ENCODE measurements at regions not wholly inside any gene's neighbourhood (a gene's known extent, or its start where the extent isn't known, plus 50 kb on each side); places are given as distances from the start of the nearest gene placed in this dataset.

DNA sequence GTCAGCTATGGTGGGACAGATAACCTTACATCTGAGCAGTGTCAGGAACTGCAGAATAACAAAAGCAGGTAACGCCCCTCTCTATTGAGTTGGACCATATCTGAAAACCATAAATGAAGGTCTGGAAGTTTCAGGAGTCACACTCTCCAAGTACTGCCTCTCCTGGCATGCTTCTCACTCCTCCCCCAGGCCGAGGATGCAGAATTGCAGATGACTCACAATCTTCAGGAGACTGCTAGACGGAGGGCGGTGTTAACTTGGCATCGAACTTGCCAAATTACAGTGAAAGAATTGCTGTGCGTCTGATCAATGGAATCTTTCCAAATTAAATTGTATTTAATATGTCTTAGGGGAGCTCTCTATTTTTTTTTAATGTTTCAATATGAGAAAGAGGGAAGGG is 67.1 kb upstream of the TRIM2 start:
- H3K9ac ChIP-seq (ENCODE audit: insufficient read depth in 1 of 2, low read length in 2 of 2) = no peak overlapping the region
- peaks cover 0 to 3% (median 0%) of the 10 kb centered on the region in 5 donors for H3K4me1 ChIP-seq (ENCODE audit: control insufficient read depth in 5 of 5, insufficient read depth in 5 of 5, low read length in 5 of 5)
- H3K4me3 ChIP-seq = no peak overlapping the region
- TF ChIP-seq, protein P1, sequence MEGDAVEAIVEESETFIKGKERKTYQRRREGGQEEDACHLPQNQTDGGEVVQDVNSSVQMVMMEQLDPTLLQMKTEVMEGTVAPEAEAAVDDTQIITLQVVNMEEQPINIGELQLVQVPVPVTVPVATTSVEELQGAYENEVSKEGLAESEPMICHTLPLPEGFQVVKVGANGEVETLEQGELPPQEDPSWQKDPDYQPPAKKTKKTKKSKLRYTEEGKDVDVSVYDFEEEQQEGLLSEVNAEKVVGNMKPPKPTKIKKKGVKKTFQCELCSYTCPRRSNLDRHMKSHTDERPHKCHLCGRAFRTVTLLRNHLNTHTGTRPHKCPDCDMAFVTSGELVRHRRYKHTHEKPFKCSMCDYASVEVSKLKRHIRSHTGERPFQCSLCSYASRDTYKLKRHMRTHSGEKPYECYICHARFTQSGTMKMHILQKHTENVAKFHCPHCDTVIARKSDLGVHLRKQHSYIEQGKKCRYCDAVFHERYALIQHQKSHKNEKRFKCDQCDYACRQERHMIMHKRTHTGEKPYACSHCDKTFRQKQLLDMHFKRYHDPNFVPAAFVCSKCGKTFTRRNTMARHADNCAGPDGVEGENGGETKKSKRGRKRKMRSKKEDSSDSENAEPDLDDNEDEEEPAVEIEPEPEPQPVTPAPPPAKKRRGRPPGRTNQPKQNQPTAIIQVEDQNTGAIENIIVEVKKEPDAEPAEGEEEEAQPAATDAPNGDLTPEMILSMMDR (IDR thresholded peaks at IDR 0.05; ENCODE audit: control extremely low read depth, extremely low read depth) = no peak
- no peak overlapping the region for H3K27ac ChIP-seq (ENCODE audit: low read depth in 1 of 2, low read length in 1 of 2)
- 66 to 81% methylated on average over 6 of the region's 6 CpGs for WGBS, 2 donors
- no peaks in the 10 kb centered on the region for H3K27me3 ChIP-seq (ENCODE audit: control insufficient read depth in 3 of 3, insufficient read depth in 3 of 3, low read length in 2 of 3)
- H3K36me3 ChIP-seq (ENCODE audit: control insufficient read depth in 4 of 4, insufficient read depth in 4 of 4, low read length in 4 of 4) = no peaks in the 10 kb centered on the region
- peaks cover 0 to 2% (median 0%) of the 10 kb centered on the region in 4 donors for H3K9me3 ChIP-seq (ENCODE audit: control insufficient read depth in 4 of 4, insufficient read depth in 3 of 4, low read length in 3 of 4)
- ATAC-seq (ENCODE audit: insufficient read depth, low FRiP score) (no peak), DNase-seq (no peak)

DNA sequence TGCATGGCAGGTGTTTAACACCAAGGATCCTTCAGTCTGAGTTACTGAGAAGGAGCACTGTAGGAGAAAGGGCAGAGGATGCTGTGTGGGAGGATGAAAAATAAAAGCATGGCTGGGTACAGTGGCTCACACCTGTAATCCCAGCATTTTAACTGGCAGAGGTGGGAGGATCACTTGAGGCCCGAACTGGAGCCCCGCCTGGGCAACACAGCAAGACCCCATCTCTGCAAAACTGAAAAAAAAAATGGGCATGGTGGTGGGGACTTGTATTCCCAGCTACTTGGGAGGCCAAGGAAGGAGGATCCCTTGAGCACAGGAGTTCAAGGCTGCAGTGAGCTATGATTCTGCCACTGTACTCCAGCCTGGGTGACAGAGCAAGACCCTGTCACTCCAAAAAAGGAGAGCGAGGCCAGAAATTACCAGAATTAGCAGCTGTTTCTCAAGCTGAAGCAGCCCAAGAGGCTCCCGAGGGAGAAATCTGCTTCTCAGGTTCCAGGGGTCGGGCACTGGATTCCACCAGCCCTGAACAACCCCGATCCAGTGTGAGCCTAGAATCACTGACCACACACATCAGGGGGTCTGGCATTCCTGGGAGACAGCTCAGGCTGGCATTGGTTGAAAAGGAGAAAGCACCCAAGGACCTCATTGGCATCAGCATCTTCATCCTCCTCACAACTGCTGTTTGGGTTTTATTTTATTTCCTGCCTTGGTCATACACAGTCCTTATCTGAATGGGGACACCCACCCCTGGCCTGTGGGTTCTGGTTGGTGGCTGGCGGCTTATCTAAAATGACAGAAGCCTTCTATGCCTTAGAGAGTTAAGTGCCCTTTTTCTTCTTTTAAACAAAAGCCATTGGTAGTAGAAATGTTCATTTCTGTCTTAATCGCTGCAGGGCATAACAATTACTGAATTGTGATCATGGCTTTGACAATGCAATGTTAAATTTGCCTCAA is 66.3 kb upstream of the TRIM2 start:
- TF ChIP-seq, protein P1 (IDR thresholded peaks at IDR 0.05; ENCODE audit: control extremely low read depth, extremely low read depth) = no peak
- Histone ChIP-seq H3K36me3 (ENCODE audit: control insufficient read depth in 4 of 4, insufficient read depth in 4 of 4, low read length in 4 of 4) (no peaks in the 10 kb centered on the region), H3K4me1 (ENCODE audit: control insufficient read depth in 5 of 5, insufficient read depth in 5 of 5, low read length in 5 of 5) (peaks cover 0 to 3% (median 0%) of the 10 kb centered on the region in 5 donors), H3K9ac (ENCODE audit: insufficient read depth in 1 of 2, low read length in 2 of 2) (no peak overlapping the region), H3K9me3 (ENCODE audit: control insufficient read depth in 4 of 4, insufficient read depth in 3 of 4, low read length in 3 of 4) (peaks cover 0 to 2% (median 0%) of the 10 kb centered on the region in 4 donors), H3K4me3 (no peak overlapping the region), H3K27ac (ENCODE audit: low read depth in 1 of 2, low read length in 1 of 2) (no peak overlapping the region), H3K27me3 (ENCODE audit: control insufficient read depth in 3 of 3, insufficient read depth in 3 of 3, low read length in 2 of 3) (no peaks in the 10 kb centered on the region)
- ATAC-seq (ENCODE audit: insufficient read depth, low FRiP score) (no peak), DNase-seq (no peak)
- 64 to 83% methylated on average over 8 of the region's 8 CpGs for WGBS, 2 donors

DNA sequence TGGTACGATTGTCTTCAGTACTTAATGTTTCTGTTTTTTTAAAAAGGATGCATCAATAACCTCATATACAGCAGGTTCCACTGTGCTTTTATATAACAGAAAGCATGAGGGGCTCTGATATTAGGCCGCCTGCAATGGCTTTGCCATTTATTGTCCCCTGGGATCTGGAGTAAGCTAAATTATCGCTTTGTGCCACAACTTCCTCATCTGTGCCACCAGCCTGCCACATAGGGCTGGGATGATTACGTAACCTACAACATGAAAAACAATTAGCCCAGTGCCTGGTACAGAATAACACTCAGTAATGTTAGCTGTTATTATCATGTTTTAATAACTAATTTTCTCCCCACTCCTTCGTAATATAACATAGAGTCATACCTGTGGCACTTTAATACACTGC is 65.5 kb upstream of the TRIM2 start:
- no peak for ATAC-seq (ENCODE audit: insufficient read depth, low FRiP score)

More for the DNA sequence above, 65.5 kb upstream of the TRIM2 start:
- Histone ChIP-seq H3K4me3 (no peak overlapping the region), H3K27ac (ENCODE audit: low read depth in 1 of 2, low read length in 1 of 2) (no peak overlapping the region), H3K27me3 (ENCODE audit: control insufficient read depth in 3 of 3, insufficient read depth in 3 of 3, low read length in 2 of 3) (no peaks in the 10 kb centered on the region), H3K36me3 (ENCODE audit: control insufficient read depth in 4 of 4, insufficient read depth in 4 of 4, low read length in 4 of 4) (no peaks in the 10 kb centered on the region), H3K9me3 (ENCODE audit: control insufficient read depth in 4 of 4, insufficient read depth in 3 of 4, low read length in 3 of 4) (peaks cover 0 to 2% (median 0%) of the 10 kb centered on the region in 4 donors), H3K4me1 (ENCODE audit: control insufficient read depth in 5 of 5, insufficient read depth in 5 of 5, low read length in 5 of 5) (peaks cover 0 to 10% (median 4%) of the 10 kb centered on the region in 5 donors), H3K9ac (ENCODE audit: insufficient read depth in 1 of 2, low read length in 2 of 2) (no peak overlapping the region)
- WGBS, 2 donors = 36 to 62% methylated on average over 5 of the region's 5 CpGs
- TF ChIP-seq, protein P1 (IDR thresholded peaks at IDR 0.05; ENCODE audit: control extremely low read depth, extremely low read depth) = no peak
- DNase-seq = no peak
